A172 (cell line): ENCODE measurements at regions not wholly inside any gene's neighbourhood (a gene's known extent, or its start where the extent isn't known, plus 50 kb on each side); places are given as distances from the start of the nearest gene placed in this dataset.

Experiments
- DNase-seq: peaks from one replicate; pipeline ENCODE4 v3.0.0-alpha.2; 2015; ENCODE audit warnings: low spot score

DNA sequence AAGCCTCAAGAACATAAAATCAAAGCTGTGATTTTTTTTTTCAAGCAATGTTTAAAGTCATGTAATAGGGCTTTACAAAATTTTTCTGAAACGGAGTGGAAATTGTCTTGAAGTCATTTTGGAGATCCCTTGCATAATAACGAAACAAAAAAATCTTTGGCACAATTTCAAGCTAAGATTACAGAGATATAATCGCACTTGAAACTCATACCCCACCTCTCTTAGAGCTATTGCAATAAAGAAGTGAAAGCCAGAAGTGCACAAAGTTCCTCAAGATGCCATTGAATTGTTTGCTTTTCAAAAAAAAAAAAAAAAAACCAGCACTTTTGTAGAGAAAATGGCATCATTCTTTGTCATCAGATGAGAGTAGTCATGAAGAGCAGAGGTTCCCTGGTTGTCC, 152.3 kb downstream of the PAX3 start:
- DNase-seq: no peak

DNA sequence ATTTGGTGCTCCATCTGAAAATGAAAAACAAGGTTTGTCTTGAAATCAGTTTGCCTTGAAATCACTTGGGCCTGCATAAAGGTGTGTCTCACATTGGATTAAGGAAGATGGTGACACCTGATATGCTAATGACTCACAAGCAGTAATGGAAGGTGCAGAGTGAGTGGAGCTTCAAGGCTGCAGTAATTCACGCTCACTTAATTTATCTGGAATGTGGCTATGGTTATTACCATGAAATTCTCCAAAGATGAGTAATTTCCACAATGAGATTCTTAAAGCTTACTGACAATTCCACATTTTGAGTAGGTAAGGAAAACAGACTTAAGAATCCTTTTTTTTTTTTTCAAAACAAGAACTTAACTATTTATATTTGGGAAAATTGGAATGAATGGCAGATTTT, 156.8 kb downstream of the PAX3 start:
- DNase-seq: peak; percentile 89

DNA sequence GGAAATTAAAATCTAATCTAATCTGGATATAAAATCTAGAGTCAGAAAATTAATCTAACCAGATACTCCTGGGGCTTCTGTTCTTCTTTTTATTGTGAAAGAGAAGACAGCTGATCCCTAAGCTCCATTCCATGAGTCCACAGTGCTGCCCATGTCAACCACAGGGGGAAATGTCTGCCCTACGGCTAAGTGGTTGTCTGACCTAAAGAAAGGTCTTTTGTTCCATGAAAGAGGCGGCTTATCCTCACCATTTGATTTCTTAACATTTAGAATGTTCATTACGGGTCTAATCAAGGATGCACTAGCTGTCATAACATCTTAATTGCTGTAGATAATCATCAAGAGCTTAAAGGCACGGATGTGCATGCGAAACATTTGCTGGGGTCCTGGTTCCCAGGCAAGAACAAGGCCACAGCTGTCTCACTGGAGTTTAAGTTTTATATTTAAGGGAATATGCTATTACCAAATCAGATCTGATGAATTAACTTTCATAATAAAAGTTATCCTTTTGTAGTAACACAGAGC, 162.6 kb downstream of the PAX3 start:
- no peak for DNase-seq

DNA sequence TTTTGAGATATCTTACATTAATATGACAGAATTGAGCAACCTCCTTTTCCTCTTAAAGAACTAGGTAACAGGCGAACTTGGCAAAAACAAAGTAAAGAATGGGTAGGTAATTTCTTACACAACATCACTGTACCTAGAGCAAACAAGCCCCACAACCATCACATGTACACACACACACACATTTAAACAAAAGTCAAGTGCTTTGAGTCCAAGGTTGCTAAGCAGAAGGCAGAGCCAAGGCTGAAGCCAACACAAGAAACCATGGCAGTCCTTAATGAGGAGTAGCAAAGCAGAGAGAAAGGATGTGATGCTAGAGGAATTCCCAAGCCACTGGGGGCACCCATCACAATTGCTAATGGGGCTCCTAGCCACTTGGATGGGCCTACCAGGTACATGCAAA, 164.1 kb downstream of the PAX3 start:
- no peak for DNase-seq

DNA sequence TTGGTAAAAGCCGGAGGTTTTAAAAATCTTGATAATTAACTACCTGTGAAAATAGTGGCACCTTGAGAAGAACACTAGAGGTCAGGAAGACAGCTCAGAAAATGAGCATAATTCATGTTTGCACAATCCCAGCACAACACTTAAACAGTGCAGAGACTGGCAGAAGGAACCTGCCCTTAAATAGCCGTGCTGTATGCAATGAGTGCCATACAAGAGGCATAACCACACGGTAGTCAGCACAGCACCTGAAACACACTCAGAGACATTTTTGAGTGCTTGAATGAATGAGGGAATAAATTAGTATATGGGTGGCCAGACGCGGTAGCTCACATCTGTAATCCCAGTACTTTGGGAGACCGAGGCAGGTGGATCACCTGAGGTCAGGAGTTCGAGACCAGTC, 164.9 kb downstream of the PAX3 start:
- no peak for DNase-seq

DNA sequence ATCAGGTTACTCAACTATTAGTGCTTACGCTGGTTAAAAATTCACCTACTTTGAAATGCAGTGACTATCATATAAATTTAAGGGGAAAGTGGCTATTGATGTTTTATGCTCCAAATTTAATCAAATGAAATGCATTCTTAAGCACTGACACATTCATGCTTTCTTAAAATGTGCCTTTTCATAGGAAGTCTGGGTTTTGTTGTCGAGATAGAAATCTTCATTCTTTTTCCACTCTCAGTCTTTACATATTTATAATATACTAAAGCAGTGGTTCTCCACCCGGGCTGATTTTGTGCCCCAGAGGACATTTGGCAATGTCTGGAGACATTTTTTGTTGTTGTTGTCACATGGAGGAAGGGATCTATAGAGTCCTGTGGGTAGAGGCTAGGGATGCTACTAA, 167.9 kb downstream of the PAX3 start:
- DNase-seq: no peak

DNA sequence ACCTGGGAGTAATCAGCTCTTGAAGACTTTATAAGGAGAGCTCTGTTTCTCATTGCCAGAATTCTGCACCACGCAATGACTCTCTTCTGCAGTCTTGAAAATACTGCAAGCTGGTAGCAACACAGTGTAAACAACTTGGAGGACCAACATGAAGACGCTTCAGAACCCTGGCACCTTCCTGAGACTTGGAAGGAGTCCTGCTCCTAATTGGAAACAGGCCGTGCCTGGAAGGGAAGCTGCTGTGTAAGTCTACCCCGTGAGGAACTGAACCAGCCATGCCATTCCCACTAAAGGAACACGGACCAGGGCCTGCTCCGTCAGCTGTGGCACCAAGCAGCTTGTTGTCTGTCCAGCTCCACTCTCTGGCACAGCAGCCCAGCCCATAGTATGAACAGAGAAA, 171.1 kb downstream of the PAX3 start:
- no peak for DNase-seq

DNA sequence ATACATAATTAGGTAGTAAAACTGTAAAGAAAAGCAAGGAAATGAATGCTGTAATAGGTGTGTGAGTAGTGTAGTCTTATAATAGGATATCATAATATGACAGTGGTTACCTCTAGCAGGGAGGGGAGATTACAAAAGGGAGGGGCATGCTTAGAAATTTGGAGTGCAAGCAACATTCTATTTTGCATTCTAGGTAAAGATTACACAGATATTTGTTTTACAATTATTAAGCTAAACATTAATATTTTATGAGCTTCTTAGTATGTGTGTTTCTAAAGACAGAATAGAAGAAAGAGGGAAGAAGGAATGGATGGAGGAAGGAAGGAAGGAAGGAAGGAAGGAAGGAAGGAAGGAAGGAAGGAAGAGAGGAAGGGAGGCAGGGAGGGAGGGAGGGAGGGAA, 177.9 kb downstream of the PAX3 start:
- DNase-seq: no peak

DNA sequence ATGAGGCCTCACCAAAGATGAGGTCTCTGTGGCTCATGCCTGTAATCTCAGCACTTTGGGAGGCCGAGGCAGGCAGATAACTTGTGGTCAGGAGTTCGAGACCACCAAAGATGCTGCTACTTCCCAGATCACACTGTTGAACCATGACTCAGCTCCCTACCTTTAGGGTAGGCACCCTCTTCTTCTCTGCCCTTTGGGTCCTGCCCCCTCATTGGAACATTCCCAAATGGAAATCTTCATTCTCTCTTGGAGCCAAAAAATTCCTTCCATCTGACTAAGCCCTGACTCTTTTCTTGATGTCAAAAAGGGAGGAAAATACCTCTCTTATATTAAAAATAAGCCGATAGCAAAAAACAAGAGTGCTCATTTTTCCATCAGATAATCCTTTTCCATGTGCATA, 183.5 kb downstream of the PAX3 start:
- peak; percentile 2 for DNase-seq

DNA sequence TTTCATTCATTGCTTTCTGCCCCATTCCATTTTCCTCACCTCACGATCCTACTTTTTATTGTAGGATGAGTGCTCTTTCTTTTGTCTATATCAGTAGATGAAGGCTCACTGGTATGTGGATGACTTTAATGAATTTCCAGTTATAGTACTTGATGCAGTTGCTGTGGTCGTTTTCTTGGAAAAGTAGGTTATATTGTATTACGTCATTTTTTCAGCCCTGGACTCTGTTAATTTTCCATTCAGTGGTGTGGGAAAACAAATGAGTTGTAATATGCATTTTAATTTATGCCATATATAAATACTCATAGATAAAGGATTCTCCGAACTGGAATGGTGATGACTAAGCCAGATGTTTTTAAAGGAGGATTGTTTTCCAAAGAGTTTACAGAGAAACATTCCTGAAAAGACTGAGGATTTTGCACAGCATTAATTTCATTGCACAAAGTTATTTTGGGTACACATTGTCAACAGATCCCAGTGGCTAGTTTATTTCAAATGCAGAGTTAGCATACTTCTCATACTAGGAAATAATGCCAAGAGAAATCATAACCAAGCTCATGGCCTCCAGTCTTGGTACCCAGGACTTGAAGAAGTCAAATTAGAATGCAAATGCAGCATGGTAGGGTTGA, 189.7 kb downstream of the PAX3 start:
- no peak for DNase-seq

DNA sequence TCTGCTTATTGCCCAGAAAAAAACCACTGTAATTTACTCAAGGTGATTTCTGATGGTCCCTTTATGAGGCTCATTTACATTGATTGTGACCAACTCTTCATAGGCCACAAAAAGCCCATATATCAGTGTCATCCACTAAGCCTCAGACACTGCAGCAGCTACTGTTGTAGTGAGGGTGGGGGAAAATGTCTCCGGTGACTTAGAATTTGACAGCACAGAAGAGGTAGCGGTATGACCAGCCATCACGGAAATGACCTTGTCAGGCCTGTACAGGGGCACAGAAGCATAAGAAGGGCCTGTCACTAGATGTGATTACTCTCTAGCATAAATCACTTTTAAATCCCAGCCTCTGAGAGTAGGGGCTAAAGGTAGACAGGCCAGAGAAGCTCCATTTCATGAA, 190.3 kb downstream of the PAX3 start:
- no peak for DNase-seq

DNA sequence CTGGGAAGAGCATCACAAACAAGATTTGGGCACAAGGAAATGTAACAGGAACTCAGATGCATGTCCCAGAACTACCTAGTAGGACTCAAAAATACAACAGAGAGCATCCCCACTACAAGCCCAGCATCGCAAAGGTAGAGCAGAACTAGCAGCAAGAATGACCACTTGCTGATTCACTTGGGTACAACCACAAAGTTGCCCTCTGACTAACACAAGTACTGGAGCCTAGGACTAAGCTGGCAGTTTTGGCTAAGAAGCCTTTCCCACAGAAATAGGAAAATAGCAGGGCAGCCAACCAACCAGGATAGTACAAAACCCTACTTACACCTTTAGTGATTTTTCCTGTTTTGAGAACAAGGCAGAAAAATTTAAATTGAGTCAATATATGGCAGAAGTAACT, 193.8 kb downstream of the PAX3 start:
- peak; percentile 28 for DNase-seq

DNA sequence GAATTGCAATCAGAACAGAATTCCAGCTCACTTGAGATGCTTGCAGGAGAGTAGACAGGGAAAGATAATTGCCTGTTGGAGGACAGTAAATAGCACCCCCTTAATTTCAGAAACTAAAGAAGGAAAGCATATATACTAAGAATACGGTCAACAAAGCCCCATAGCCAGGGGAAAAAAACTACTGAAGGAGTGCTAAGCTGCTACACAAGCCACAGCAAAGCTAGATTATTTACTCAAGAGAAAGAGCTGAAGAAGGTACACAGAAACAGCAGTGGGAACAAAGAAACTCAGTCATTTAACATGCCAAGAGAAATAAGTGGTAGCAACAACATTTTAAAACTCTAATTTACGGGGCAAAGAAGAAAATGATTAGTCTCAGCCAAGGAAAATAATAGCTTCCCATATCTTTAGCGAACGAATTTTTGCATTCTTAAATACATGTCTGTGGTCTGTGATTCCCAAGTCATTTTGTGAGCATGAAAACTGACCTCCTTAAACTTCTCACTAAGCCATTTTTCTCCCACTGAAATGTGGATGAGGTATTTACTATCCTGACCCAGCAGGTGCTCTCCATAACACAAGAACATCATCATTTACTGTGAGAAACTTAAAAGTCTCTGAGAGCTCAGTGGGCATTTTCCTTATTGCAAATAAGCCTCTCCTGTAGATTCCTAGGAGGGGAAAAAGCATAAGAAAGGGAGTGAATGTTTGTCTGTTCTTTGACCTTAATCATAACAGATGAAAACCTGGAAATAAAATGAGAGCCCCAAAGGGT, 196.0 kb downstream of the PAX3 start:
- no peak for DNase-seq

DNA sequence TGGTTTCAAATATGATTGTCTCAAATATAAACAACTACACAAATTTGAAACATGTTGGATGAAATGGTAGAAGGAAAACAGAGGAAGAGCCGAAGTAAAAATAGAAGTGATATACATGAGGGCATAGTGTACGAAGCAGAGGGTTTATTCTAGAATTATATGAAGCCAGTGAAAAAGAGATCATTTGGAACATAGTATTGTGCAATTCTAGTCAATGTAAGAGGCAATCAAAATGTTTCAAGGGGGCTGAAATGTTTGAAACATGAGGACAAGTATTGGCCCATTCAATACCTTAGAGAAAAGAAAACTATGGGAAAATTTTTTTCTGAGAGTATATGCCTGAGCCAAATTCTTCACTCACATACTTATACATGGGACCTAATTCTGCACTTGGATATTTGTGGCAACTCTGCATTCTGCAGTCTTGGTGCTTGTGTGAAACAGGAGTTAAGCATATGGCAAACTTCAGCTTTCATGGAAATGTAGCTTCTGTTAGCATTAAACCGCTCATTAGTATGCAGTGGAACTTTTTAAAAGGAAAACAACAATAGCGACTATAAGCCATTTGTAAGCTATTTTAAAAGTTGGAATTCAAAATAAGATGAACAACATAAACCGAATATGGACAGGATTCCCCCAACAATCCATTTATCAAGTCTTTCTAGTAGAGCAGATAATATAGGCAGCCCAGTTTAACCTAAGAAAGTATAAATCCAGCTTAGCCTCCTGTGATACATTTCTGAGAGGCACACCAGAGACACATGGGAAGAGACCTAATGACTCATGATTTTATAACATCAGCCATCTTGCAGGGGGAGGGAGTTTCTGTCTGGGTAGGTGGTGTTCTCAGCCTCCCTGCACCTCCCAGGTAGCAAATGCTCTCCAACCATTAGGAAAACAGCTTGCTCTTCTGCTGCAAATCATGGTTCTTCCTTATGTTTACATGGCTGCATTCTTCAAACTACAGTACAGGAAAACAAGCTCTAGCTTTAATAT, 197.8 kb downstream of the PAX3 start:
- peak; percentile 11 for DNase-seq

DNA sequence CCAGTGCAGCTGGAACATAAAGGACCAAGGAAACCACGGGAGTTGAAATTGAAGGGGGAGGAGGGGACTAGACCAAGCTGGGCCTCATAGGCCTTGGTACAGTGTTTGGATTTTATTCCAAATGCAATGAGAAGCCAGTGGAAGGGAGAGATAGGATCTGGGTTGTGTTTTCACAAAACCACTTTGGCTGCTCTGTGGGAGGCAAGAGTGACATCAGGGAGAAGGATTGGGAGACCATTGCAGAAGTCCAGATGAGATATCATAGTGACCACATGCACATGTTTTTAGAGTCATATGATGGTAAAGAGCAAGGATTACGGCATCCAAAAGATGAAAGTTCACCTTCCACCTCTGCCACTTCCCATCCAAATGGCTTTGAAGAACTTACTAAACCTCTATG, 210.2 kb downstream of the PAX3 start:
- peak; percentile 6 for DNase-seq

DNA sequence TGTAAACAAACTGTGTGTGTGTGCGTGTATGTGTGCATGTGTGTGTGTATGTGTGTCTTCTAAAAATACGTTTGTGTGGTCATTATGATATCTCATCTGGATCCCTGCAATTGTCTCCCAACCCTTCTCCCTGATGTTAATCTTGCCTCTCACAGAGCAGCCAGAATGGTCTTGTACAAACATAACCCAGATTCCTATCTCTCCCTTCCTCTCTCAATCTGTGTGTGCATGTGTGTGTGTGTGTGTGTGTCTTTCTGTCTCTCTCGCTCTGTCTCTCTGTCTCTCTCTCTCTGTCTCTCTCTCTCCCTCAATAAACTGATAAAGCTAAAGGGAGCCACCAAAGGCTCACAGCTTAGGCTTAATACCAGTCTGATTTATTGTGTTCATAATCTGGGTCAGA, 210.8 kb downstream of the PAX3 start:
- DNase-seq: no peak

DNA sequence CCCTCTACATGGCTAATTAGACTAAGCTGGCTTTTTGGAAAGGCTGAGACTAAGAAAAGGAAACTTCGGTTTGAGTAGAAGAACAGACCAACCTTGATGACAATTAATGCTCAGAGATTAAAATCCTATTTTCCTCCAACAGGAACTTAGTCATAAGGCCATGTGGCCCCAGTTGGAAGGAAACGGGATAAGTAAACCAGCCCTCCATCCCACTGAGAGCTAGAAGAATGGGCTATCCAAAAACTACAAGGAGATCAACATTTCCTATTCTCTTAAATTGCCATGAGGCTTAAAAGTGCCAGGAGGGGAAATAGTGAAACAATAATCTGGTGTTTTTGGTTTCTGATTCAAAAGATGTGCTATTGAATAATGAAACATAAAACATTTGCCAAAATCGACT, 216.6 kb downstream of the PAX3 start:
- no peak for DNase-seq

DNA sequence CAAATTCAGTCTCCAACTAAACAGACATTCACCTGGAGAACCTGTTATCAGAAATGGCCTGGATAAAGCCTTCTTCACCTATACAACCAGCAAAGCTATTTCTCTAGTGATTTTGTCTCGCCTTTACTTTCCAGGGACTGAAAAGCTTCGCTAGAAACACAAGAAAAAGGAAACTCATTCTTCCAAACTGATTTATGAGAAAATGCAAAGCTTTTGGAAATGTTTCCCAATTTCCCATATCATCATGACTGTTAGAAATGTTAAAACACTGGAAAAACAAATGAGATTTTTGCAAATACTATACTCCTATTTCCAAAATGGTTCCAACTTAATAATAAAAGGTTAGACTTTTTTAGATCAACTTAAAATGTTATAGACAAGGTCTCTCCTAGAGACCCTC, 218.7 kb downstream of the PAX3 start:
- DNase-seq: no peak

DNA sequence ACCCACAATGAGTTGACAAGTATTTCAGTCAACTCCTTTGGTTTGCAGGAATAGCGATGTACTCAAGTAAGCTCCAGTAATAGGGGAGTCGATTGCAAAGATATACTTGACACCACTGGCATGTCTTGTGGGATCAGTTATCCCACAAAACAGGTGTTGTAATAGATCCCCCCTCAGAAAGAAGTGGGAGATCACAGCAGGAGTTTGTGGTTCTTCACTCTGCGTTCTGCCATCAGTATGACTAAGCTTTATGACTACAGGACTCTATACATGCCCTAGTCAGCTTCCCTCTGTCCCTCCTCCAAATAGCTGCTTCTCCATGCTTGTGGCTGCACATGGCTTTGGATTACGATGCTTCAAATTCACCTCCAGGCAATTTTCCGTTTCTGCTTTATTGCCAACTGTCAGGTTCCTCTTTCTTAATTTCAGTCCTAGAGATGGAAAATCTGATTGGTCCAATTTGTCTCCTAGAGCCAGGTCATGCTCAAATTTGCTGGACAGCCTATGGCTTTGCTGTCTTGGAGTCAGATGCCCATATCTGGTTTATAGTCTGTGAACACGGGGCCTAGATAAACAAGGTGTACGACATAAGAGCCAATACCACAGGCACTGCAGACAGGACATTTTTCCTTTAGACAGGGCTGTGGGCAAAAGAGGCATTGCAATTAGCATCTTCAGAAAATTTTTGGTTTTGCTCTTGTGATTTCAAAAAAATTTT, 221.7 kb downstream of the PAX3 start:
- peak; percentile 42 for DNase-seq

DNA sequence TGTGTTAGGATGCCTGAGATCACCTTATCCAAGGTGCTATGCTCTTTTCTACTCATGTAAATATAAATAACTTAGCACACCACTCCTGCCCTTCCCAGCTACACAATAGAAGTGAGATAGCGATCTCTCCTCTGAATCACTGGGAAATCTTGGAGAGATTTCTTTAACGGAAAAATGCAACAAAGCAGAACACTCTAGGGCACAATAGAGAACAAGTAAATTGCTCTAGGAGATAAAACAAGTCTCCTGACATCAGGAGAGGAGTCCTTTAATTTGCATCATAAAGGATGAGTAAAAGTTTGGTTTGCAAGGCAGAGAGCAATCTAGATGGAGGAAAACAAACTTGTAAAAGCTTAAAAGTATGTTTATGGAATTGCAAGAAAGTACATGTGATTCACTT, 224.1 kb downstream of the PAX3 start:
- DNase-seq: no peak

DNA sequence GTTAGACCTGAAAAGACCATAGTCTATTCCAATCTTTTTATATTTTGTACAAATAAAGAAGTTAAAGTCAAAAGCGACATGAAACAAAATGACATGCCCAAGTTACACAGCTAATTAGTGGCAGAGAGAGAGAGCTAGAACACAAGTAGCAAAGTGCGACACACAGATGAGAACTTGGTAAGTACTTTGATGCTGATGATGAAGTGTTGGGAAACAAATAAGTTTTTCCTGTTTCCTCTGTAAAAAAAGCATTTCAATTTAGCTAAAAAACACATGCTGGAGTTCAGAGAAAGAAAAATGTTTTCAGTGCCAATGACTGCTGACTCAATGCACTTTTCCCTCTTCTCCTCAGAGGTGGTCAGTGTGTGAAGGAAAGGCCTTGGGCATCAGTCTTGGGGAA, 226.9 kb downstream of the PAX3 start:
- no peak for DNase-seq

DNA sequence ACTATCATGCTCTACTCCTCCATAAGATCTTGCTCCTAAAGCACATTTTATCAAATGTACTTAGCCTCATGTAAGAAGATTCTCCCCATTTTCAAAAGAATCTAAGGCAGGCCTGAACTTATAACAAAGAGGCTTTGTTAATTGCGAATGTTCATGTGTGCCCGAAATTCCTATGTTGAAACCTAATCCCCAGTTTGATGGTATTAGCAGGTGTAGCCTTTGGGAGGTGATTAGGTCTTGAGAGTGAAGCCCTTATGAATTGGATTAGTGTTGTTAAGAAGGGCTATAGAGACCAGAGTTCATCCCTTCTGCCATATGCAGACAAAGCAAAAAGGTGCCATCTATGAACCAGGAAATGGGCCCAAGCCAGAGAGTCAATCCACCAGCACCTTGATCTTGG, 234.5 kb downstream of the PAX3 start:
- DNase-seq: no peak
